AG04450 (cell line): ENCODE measurements at regions not wholly inside any gene's neighbourhood (a gene's known extent, or its start where the extent isn't known, plus 50 kb on each side); places are given as distances from the start of the nearest gene placed in this dataset.

Experiments used
- CTCF ChIA-PET: fragments of 300-600, 350-600 bp; formaldehyde crosslinking; extraction: SDS; loops from one replicate; lab custom pipeline; 2022; ENCODE audit warnings: antibody characterized with exemption, inconsistent platforms; lab: Charles Lee
- POLR2A ChIA-PET: fragments of 350-600 bp; formaldehyde crosslinking; extraction: SDS; loops from one replicate; lab custom pipeline; 2021; ENCODE audit warnings: antibody characterized with exemption, inconsistent platforms; lab: Yijun Ruan, JAX
- DNase-seq: peaks from one replicate; pipeline ENCODE4 v3.0.0-alpha.2; 2011; ENCODE audit warnings: low read depth, low spot score
- H3K27ac ChIP-seq: one replicate; pipeline ENCODE4 v1.5.1; 2012; ENCODE audit warnings: low read depth, low read length, control low read depth
- H3K27me3 ChIP-seq: one replicate; pipeline ENCODE4 v1.6.0; 2012; ENCODE audit warnings: low read length; ENCODE audit not compliant: control insufficient read depth, insufficient read depth
- H3K4me3 ChIP-seq: 2 replicates; pipeline ENCODE4 v1.5.1; 2011; ENCODE audit warnings: mild to moderate bottlenecking, low read depth, low read length, control low read depth
- H3K9me3 ChIP-seq: 2 replicates; pipeline ENCODE4 v1.5.1; 2012; ENCODE audit warnings: low read length; ENCODE audit not compliant: control insufficient read depth, insufficient read depth
- CTCF ChIP-seq: IDR thresholded peaks from 2 replicates; pipeline ENCODE4 v1.5.1; 2011; ENCODE audit warnings: low read depth, low read length, control low read depth, inconsistent platforms

GRCh38 chr9:129318121-129319075, 140.3 kb upstream of the IER5L start:
- Histone ChIP-seq H3K27me3 (no peaks in the 10 kb centered on the region), H3K4me3 (no peak overlapping the region), H3K27ac (no peak overlapping the region), H3K9me3 (peaks cover 3% of the 10 kb centered on the region; the same call in 1 of the 2 replicates)
- no peak for DNase-seq
- POLR2A ChIA-PET, result interaction anchor here (0.6 to 1.0 kb wide), 3 partner anchors 16 to 723 kb away, joined by 3 to 4 read pairs (median 4); no protein-coding TSS in a partner anchor
- no peak for TF ChIP-seq CTCF
- CTCF ChIA-PET, result no interaction called here

GRCh38 chr9:129317179-129318011, 139.3 kb upstream of the IER5L start:
- POLR2A ChIA-PET, result interaction anchor here (0.6 to 1.0 kb wide), 3 partner anchors 17 to 724 kb away, joined by 3 to 4 read pairs (median 4); no protein-coding TSS in a partner anchor
- TF ChIP-seq CTCF, result no peak
- DNase-seq, result no peak
- H3K27me3 ChIP-seq, result no peaks in the 10 kb centered on the region
- H3K27ac ChIP-seq, result no peak overlapping the region
- no peak overlapping the region for H3K4me3 ChIP-seq
- CTCF ChIA-PET, result no interaction called here
- peaks cover 3% of the 10 kb centered on the region; the same call in 1 of the 2 replicates for H3K9me3 ChIP-seq

GRCh38 chr9:129316281-129317030, 138.4 kb upstream of the IER5L start:
- Histone ChIP-seq H3K9me3 (peaks cover 3% of the 10 kb centered on the region; the same call in 1 of the 2 replicates), H3K27me3 (no peaks in the 10 kb centered on the region), H3K4me3 (no peak overlapping the region), H3K27ac (peak overlapping the region; percentile 88)
- no peak for DNase-seq
- no peak for TF ChIP-seq CTCF
- ChIA-PET CTCF (interaction anchor here (1.2 kb wide), 1 partner anchor 308 kb away, joined by 3 read pairs; no protein-coding TSS in a partner anchor), POLR2A (interaction anchor here (2.6 kb wide), 1 partner anchor 139 kb away, joined by 20 read pairs; the partner anchor contains the start of gene IER5L)

GRCh38 chr9:129313331-129313955, 135.4 kb upstream of the IER5L start:
- DNase-seq, result no peak
- TF ChIP-seq CTCF, result no peak
- Histone ChIP-seq H3K27ac (no peak overlapping the region), H3K9me3 (0 out of 2 replicates have a peak, but pooled peaks cover 3% of the 10 kb centered on the region), H3K27me3 (no peaks in the 10 kb centered on the region), H3K4me3 (no peak overlapping the region)
- CTCF ChIA-PET, result no interaction called here
- POLR2A ChIA-PET, result no interaction called here
